ENCODE measurements at regions not wholly inside any gene's neighbourhood (a gene's known extent, or its start where the extent isn't known, plus 50 kb on each side); places are given as distances from the start of the nearest gene placed in this dataset.
"Not testable (repeated sequence)": the region's sequence is repeated elsewhere in the genome, so short reads cannot be mapped to it uniquely, and the experiment has no call there.

- no peak for DNase-seq (ENCODE audit: low read depth, low spot score)
Measured at GRCh38 chr12:105423237-105423636, 92.7 kb downstream of the C12orf75 start.

DNA sequence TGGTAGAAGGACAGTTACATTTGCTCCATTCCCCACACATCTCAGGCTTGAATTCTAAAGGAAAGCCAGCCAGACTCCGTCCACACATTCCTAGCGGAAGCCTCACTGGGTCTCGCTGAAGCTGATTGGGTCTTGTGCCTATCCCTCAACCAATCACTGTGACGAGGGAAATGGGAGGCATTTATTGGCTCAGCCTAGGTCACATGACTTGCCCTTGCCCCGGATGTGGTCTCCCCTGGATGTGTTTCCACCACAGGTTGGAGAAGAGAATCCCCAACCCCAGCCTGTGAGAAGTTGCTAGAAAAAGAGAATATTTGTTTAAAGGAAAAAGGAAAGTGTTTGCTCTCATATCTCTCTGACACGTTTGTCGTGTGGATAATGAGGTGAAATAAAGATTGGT, 93.4 kb downstream of the C12orf75 start:
- no peak for DNase-seq (ENCODE audit: low read depth, low spot score)

DNA sequence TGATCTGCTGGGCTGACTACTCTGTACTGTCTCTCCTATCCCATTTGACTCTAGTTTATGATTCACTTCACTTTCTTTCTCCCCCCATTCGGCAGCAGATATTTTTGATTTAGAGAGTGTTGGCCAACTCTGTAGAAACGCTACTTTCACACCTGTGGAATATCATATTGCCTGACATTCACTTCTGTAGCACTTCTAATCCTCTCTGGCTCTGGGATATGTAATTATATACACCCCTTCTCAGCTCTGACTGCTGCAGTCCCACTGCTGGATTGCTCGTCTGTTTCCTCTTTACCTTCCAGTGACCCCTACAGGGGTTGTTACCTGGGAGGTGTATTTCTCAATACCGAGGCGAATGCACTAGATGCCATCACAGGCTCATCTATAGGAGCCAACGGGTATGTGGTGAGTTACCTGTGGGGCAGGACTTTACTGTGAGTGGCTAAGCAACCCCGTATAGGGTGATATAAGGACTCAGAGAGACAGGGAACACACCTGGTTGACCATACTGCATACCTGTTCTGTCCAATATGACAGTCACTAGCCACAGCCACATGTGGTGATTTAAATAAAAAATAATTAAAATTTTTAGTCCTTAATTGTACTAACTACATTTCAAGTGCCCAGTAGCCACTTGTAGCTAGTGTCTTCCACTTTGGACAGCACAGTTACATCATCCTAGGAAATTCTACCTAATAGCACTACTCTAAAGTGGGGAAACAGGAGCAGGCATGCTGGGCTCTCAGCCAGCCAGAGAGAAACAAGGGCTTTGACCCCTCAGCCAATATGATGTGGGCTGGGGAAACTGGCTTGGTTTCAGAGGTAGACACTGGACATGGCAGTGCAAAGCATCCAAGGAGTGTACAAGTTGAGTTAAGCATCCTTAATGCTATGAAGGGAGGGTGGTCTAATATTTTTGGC, 95.0 kb downstream of the C12orf75 start:
- no peak for DNase-seq (ENCODE audit: low read depth, low spot score)

- no peak for DNase-seq (ENCODE audit: low read depth, low spot score)
Measured at GRCh38 chr12:105426766-105427165, 96.3 kb downstream of the C12orf75 start.

DNA sequence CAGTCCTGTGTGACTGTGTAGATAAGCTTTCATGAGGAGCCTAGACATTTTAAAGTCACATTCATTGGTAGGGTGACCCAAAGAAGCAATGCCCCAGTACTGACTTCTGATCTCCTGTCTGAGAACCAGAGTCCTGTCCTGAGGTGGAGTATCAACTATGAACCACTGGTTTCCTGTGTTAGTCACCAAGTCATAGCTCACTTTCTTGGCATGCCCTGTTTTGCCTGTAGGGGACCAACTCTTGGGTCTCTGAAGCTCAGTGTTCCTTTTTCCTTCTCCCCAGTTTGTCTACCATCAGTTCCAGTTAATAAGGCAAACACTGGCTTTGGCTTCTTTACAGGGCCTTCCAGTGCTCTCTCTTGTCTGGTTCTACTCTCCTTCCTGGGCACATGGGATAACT, 97.4 kb downstream of the C12orf75 start:
- no peak for DNase-seq (ENCODE audit: low read depth, low spot score)

- no peak for DNase-seq (ENCODE audit: low read depth, low spot score)
Measured at GRCh38 chr12:105428793-105429395, 98.4 kb downstream of the C12orf75 start.

GRCh38 chr12:105429511-105429910, 99.0 kb downstream of the C12orf75 start:
- DNase-seq (ENCODE audit: low read depth, low spot score) = no peak

DNA sequence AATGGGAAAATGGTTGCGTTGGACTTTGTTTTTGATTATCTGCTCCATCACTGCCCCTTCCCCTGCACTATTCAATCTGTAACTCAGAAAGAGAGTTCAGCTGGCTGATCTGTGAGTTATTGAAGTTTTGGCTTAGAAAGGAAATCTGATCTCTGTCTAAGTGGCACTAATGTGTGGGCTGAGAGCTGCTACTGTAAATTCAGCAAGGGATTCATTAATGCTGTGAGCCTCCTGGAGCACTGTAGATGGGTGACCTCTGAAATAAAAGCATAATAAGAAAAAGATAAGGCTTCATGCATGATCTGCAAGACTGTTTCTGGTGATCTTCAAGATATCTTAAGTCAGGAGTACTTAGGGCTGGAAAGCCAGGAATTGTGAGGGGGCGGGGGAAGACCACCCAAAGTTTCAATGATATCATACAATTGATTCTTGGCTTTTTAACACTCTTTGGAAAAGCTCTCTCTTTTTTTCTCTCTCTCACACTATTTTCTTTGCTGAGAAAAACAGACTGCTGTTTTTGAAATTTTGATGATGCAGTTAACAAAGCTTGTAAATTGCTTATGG, 101.1 kb downstream of the C12orf75 start:
- no peak for DNase-seq (ENCODE audit: low read depth, low spot score)

DNA sequence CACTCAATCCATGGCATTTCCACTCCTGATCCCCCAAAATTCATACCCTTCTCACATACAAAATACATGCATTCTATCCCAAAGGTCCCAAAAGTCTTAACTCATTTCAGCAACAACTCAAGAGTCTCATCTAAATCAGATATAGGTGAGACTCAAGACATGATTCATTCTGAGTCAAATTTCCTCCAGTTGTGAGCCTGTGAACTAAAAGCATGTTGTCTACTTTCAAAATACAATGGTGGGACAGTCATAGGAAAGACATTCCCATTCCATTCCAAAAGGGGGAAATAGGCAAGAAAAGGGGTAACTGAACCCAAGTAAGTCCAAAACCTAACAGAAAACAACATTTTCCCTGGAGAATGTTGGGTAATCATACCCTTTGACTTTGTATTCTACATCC, 103.3 kb downstream of the C12orf75 start:
- DNase-seq (ENCODE audit: low read depth, low spot score) = no peak

- no peak for DNase-seq (ENCODE audit: low read depth, low spot score)
Measured at GRCh38 chr12:105436636-105437035, 106.1 kb downstream of the C12orf75 start.

GRCh38 chr12:105440037-105440664, 109.7 kb downstream of the C12orf75 start:
- DNase-seq (ENCODE audit: low read depth, low spot score) = no peak

- DNase-seq (ENCODE audit: low read depth, low spot score) = no peak
Measured at GRCh38 chr12:105443802-105444652, 113.5 kb downstream of the C12orf75 start.

DNA sequence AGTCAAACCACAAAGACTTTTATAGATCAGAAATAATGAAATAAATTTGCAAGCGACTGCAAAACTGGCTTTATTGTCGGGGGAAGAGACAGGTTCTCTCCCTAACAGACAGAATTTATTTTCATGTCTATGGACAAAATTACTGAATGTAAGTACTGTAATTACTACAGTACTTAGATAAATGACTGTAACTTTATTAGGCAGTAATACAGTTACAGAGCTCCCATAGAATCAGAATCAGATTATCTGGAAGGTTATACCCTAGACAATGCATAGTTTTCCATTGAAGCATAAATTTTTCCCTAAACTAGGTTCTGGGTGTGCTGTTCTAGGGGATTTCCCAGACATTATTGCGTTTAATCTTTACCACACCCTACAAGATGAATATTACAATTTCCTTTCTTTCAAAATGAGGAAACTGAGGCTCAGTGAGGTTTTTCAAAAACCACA, 114.2 kb downstream of the C12orf75 start:
- no peak for DNase-seq (ENCODE audit: low read depth, low spot score)

- DNase-seq (ENCODE audit: low read depth, low spot score) = no peak
Measured at GRCh38 chr12:105445249-105445648, 114.8 kb downstream of the C12orf75 start.

- no peak for DNase-seq (ENCODE audit: low read depth, low spot score)
Measured at GRCh38 chr12:105445649-105446048, 115.2 kb downstream of the C12orf75 start.

GRCh38 chr12:105446460-105446859, 116.0 kb downstream of the C12orf75 start:
- DNase-seq (ENCODE audit: low read depth, low spot score) = not testable (repeated sequence)

DNA sequence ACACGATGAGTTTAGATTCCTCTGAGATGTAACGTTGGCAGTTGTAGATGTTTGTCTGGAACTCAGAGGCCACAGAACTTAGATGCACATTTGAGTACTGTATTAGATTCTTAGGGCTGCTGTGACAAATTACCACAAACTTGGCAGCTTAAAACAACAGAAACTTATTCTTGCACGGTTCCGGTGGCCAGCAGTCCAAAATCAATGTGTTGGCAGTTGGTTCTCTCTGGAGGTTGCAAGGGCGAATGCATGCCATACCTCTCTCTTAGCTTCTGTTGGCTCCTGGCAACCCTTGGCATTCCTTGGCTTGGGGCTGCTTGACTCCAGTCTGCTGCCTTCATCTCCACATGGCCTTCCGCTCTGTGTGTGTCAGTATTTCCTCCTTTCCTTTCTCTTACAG, 118.9 kb downstream of the C12orf75 start:
- DNase-seq (ENCODE audit: low read depth, low spot score) = no peak

DNA sequence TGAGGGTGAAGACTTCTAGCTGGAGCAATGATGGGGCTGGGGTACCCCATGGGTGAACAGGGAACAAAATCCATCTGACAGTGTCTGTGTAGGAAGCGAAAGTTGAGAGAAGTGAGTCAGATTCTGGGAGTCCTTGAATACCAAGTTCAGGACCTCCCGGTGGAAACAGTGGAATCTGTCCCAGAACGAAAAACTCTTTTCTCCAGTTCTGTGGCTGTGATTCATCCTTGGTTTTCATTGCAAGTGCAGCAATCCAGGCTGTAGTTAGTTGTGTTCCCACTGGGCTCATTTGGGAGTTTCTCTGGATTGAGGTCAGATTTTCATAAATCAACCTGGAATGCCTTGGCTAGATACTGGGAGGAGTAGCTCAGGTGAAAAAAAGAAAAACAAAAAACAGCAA, 120.7 kb downstream of the C12orf75 start:
- peak; percentile 15 for DNase-seq (ENCODE audit: low read depth, low spot score)

GRCh38 chr12:105451798-105452197, 121.3 kb downstream of the C12orf75 start:
- DNase-seq (ENCODE audit: low read depth, low spot score) = no peak

- no peak for DNase-seq (ENCODE audit: low read depth, low spot score)
Measured at GRCh38 chr12:105453316-105453715, 122.8 kb downstream of the C12orf75 start.

DNA sequence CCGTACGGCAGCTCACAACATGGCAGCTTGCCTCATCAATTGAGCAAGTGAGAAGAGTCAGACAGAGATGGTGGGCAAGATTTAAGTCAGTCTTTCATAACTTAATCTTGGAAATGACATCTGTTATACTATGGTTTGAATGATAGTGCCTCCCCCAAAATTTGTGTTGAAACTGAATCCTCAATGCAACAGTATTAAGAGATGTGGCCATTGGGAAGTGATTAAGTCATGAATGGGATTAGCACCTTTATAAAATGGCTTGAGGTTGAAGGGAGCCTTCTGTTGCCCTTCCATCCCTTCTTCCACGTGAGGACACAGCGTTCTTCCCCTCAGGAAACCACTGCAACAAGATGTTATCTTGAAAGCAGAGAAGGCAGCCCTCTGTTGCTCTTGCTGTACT, 124.2 kb downstream of the C12orf75 start:
- no peak for DNase-seq (ENCODE audit: low read depth, low spot score)
